ENCODE measurements at regions not wholly inside any gene's neighbourhood (a gene's known extent, or its start where the extent isn't known, plus 50 kb on each side); places are given as distances from the start of the nearest gene placed in this dataset.

GRCh38 chr14:71541271-71541670 lies 391.0 kb upstream of the RGS6 start:
- Histone ChIP-seq H3K27me3 (no peaks in the 10 kb centered on the region), H3K9me3 (no peaks in the 10 kb centered on the region), H3K36me3 (no peaks in the 10 kb centered on the region), H3K9ac (ENCODE audit: low read depth in 2 of 2, low read length in 2 of 2) (no peak overlapping the region), H3K27ac (no peak overlapping the region), H3K4me3 (no peak overlapping the region), H3K4me1 (no peaks in the 10 kb centered on the region)
- no peak for DNase-seq
- TF ChIP-seq, protein P1, sequence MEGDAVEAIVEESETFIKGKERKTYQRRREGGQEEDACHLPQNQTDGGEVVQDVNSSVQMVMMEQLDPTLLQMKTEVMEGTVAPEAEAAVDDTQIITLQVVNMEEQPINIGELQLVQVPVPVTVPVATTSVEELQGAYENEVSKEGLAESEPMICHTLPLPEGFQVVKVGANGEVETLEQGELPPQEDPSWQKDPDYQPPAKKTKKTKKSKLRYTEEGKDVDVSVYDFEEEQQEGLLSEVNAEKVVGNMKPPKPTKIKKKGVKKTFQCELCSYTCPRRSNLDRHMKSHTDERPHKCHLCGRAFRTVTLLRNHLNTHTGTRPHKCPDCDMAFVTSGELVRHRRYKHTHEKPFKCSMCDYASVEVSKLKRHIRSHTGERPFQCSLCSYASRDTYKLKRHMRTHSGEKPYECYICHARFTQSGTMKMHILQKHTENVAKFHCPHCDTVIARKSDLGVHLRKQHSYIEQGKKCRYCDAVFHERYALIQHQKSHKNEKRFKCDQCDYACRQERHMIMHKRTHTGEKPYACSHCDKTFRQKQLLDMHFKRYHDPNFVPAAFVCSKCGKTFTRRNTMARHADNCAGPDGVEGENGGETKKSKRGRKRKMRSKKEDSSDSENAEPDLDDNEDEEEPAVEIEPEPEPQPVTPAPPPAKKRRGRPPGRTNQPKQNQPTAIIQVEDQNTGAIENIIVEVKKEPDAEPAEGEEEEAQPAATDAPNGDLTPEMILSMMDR (IDR thresholded peaks at IDR 0.05), result no peak
- intact Hi-C loops (cut with DNase I), result no loop called here

DNA sequence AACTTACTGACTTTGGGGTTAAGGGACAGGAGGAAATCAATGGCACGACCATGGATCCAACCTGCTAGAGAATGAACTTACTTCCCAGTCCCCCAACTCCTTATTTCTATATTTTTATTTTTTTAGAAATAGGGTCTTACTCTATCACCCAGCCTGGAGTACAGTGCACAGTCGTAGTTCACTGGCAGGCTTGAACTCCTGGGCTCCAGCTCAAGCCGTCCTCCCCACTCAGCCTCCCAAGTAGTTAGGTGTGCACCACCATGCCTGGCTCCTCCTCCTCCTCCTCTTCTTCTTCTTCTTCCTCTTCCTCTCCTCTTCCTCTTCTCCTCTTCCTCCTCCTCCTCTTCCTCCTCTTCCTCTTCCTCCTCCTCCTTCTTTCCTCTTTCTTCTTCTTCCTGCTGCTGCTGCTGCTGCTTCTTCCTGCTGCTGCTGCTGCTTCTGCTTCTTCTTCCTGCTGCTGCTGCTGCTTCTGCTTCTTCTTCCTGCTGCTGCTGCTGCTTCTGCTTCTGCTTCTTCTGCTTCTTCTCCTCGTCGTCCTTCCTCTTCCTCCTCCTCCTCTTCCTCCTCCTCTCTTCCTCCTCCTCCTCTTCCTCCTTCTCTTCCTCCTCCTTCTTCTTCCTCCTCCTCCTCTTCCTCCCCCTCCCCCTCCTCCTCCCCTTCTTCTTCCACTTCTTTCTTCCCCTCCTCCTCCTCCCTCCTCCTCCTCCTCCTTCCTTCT lies 390.1 kb upstream of the RGS6 start:
- Histone ChIP-seq H3K4me3 (no peak overlapping the region), H3K4me1 (no peaks in the 10 kb centered on the region), H3K27me3 (no peaks in the 10 kb centered on the region), H3K9ac (ENCODE audit: low read depth in 2 of 2, low read length in 2 of 2) (no peak overlapping the region), H3K27ac (no peak overlapping the region), H3K9me3 (no peaks in the 10 kb centered on the region), H3K36me3 (no peaks in the 10 kb centered on the region)
- TF ChIP-seq, protein P1 (IDR thresholded peaks at IDR 0.05), result no peak
- no peak for DNase-seq
- intact Hi-C loops (cut with DNase I), result no loop called here

DNA sequence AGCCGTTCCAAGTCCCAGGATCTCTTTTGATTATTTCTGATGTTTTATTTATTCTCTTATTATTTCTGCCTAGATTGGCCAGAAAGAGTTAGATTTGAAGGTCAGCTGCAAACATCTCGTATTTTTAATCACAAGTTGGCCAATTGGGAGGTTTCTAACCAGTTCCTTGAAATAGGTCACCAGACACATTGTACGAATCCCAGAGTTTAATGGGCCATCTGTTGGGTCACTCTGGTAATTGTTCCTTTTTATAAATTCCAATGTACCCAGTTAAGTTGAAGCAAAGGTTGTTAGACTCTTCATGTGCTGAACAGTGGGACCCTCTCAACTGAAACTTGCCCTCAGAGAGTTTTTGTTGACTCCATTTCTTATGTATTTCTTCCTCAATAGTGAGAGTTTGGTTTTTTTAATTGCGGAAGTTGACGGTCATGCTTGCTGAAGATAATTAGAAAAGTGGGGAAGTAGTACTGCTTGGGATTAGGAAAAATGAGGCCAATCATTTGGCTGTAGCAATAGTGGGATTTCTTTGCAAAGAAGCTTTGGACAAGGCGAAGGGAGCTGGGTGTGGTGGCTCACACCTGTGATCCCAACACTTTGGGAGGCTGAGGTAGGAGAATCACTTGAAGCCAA lies 382.7 kb upstream of the RGS6 start:
- Histone ChIP-seq H3K36me3 (no peaks in the 10 kb centered on the region), H3K4me3 (no peak overlapping the region), H3K9me3 (no peaks in the 10 kb centered on the region), H3K4me1 (peaks cover 11% of the 10 kb centered on the region), H3K27me3 (no peaks in the 10 kb centered on the region), H3K27ac (no peak overlapping the region), H3K9ac (ENCODE audit: low read depth in 2 of 2, low read length in 2 of 2) (no peak overlapping the region)
- intact Hi-C loops (cut with DNase I), result no loop called here
- TF ChIP-seq, protein P1 (IDR thresholded peaks at IDR 0.05), result no peak
- DNase-seq, result no peak

DNA sequence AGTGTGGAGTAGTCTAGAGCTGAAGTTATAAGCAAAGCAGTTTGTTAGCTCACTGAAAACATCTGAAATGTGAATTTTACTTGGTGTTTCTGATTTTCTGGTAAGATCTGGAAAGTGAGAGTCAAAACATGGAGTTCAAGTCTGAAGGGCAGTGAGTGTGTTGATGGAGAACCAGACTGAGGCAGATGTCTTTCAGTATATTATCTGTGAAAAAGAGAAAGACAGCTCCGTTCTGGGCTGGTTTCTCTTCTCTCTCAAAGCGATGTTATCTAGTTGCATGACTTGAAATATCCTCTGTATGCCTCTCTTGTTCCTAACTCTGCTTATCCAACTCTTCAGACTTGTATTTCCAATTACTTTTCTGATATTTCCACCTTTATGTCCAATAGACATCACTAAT lies 381.9 kb upstream of the RGS6 start:
- intact Hi-C loops (cut with DNase I), result no loop called here
- no peak overlapping the region for H3K27ac ChIP-seq
- H3K9me3 ChIP-seq, result no peaks in the 10 kb centered on the region
- H3K36me3 ChIP-seq, result no peaks in the 10 kb centered on the region
- TF ChIP-seq, protein P1 (IDR thresholded peaks at IDR 0.05), result no peak
- H3K4me3 ChIP-seq, result no peak overlapping the region
- no peak for DNase-seq
- H3K9ac ChIP-seq (ENCODE audit: low read depth in 2 of 2, low read length in 2 of 2), result no peak overlapping the region
- no peaks in the 10 kb centered on the region for H3K27me3 ChIP-seq
- peaks cover 14% of the 10 kb centered on the region for H3K4me1 ChIP-seq

GRCh38 chr14:71551291-71551950 lies 380.8 kb upstream of the RGS6 start:
- H3K36me3 ChIP-seq, result no peaks in the 10 kb centered on the region
- DNase-seq, result no peak
- TF ChIP-seq, protein P1 (IDR thresholded peaks at IDR 0.05), result no peak
- H3K9me3 ChIP-seq, result no peaks in the 10 kb centered on the region
- no peak overlapping the region for H3K9ac ChIP-seq (ENCODE audit: low read depth in 2 of 2, low read length in 2 of 2)
- intact Hi-C loops (cut with DNase I), result no loop called here
- no peak overlapping the region for H3K27ac ChIP-seq
- no peaks in the 10 kb centered on the region for H3K27me3 ChIP-seq
- peaks cover 14% of the 10 kb centered on the region for H3K4me1 ChIP-seq
- H3K4me3 ChIP-seq, result no peak overlapping the region

Data from colonic mucosa (tissue), 4 donors.